ENCODE measurements at regions not wholly inside any gene's neighbourhood (a gene's known extent, or its start where the extent isn't known, plus 50 kb on each side); places are given as distances from the start of the nearest gene placed in this dataset.

DNA sequence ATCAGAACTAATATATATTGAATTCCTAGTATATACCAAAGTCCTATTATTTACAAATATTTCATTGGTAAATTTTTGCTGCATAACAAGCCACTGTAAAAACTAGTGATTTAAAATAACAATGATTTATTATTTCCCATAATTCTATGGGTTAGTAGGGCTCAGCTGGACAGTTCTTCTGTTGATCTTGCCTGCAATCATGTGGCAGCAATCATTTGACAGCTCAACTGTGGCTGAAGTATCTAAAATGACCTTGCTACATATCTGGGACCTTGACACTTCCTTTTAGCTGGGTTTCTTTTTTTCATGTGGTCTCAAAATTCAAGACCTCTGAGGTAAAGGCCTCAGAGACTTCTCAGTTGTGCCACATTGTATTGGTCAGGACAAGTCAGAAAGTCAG lies 598.5 kb upstream of the PITX2 start:
- no peaks in the 10 kb centered on the region for H3K27me3 ChIP-seq (ENCODE audit: insufficient read depth, low read length, poor library complexity)
- no peak overlapping the region for H3K4me3 ChIP-seq (ENCODE audit: low read depth in 1 of 2, low read length in 2 of 2)
- H3K4me2 ChIP-seq (ENCODE audit: insufficient read depth, low read length): no peak overlapping the region
- no peak overlapping the region for H2AFZ ChIP-seq (ENCODE audit: low read depth, low read length)
- H3K27ac ChIP-seq (ENCODE audit: low read length): no peak overlapping the region
- no peaks in the 10 kb centered on the region for H3K9me3 ChIP-seq (ENCODE audit: insufficient read depth, low read length, severe bottlenecking)
- no peak overlapping the region for H3K9ac ChIP-seq (ENCODE audit: low read depth, low read length)
- no peaks in the 10 kb centered on the region for H3K79me2 ChIP-seq (ENCODE audit: insufficient read depth, low read length)
- H4K20me1 ChIP-seq (ENCODE audit: insufficient read depth, low read length): no peaks in the 10 kb centered on the region
- H3K36me3 ChIP-seq (ENCODE audit: insufficient read depth, low read length): no peaks in the 10 kb centered on the region
- H3K4me1 ChIP-seq (ENCODE audit: insufficient read depth, low read length): no peaks in the 10 kb centered on the region
- TF ChIP-seq, protein P1, sequence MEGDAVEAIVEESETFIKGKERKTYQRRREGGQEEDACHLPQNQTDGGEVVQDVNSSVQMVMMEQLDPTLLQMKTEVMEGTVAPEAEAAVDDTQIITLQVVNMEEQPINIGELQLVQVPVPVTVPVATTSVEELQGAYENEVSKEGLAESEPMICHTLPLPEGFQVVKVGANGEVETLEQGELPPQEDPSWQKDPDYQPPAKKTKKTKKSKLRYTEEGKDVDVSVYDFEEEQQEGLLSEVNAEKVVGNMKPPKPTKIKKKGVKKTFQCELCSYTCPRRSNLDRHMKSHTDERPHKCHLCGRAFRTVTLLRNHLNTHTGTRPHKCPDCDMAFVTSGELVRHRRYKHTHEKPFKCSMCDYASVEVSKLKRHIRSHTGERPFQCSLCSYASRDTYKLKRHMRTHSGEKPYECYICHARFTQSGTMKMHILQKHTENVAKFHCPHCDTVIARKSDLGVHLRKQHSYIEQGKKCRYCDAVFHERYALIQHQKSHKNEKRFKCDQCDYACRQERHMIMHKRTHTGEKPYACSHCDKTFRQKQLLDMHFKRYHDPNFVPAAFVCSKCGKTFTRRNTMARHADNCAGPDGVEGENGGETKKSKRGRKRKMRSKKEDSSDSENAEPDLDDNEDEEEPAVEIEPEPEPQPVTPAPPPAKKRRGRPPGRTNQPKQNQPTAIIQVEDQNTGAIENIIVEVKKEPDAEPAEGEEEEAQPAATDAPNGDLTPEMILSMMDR (IDR thresholded peaks at IDR 0.05; ENCODE audit: borderline replicate concordance, extremely low read depth, low read length, poor library complexity, severe bottlenecking): no peak
- TF ChIP-seq EZH2 (IDR thresholded peaks at IDR 0.05; ENCODE audit: borderline replicate concordance, low read depth, low read length, severe bottlenecking): no peak
- ATAC-seq (ENCODE audit: insufficient read depth, low read depth) (no peak), DNase-seq (no peak)

GRCh38 chr4:111228396-111228795 lies 605.5 kb upstream of the PITX2 start:
- no peak overlapping the region for H3K4me3 ChIP-seq (ENCODE audit: low read depth in 1 of 2, low read length in 2 of 2)
- no peak overlapping the region for H3K4me2 ChIP-seq (ENCODE audit: insufficient read depth, low read length)

GRCh38 chr4:111228874-111229273 lies 606.0 kb upstream of the PITX2 start:
- H3K4me3 ChIP-seq (ENCODE audit: low read depth in 1 of 2, low read length in 2 of 2): no peak overlapping the region
- H3K79me2 ChIP-seq (ENCODE audit: insufficient read depth, low read length): no peaks in the 10 kb centered on the region
- no peak overlapping the region for H3K27ac ChIP-seq (ENCODE audit: low read length)
- H3K27me3 ChIP-seq (ENCODE audit: insufficient read depth, low read length, poor library complexity): no peaks in the 10 kb centered on the region
- no peaks in the 10 kb centered on the region for H4K20me1 ChIP-seq (ENCODE audit: insufficient read depth, low read length)
- H3K4me1 ChIP-seq (ENCODE audit: insufficient read depth, low read length): no peaks in the 10 kb centered on the region
- no peaks in the 10 kb centered on the region for H3K9me3 ChIP-seq (ENCODE audit: insufficient read depth, low read length, severe bottlenecking)
- H3K4me2 ChIP-seq (ENCODE audit: insufficient read depth, low read length): no peak overlapping the region
- no peak for ATAC-seq (ENCODE audit: insufficient read depth, low read depth)
- DNase-seq: no peak
- H3K36me3 ChIP-seq (ENCODE audit: insufficient read depth, low read length): no peaks in the 10 kb centered on the region
- H3K9ac ChIP-seq (ENCODE audit: low read depth, low read length): no peak overlapping the region
- TF ChIP-seq, protein P1 (IDR thresholded peaks at IDR 0.05; ENCODE audit: borderline replicate concordance, extremely low read depth, low read length, poor library complexity, severe bottlenecking): no peak
- no peak for TF ChIP-seq EZH2 (IDR thresholded peaks at IDR 0.05; ENCODE audit: borderline replicate concordance, low read depth, low read length, severe bottlenecking)
- no peak overlapping the region for H2AFZ ChIP-seq (ENCODE audit: low read depth, low read length)

More at GRCh38 chr4:111228396-111228795, 605.5 kb upstream of the PITX2 start:
- no peaks in the 10 kb centered on the region for H3K4me1 ChIP-seq (ENCODE audit: insufficient read depth, low read length)
- H3K27ac ChIP-seq (ENCODE audit: low read length): no peak overlapping the region
- H3K9ac ChIP-seq (ENCODE audit: low read depth, low read length): no peak overlapping the region
- H3K27me3 ChIP-seq (ENCODE audit: insufficient read depth, low read length, poor library complexity): no peaks in the 10 kb centered on the region
- DNase-seq (no peak), ATAC-seq (ENCODE audit: insufficient read depth, low read depth) (no peak)
- H2AFZ ChIP-seq (ENCODE audit: low read depth, low read length): no peak overlapping the region
- H4K20me1 ChIP-seq (ENCODE audit: insufficient read depth, low read length): no peaks in the 10 kb centered on the region
- H3K36me3 ChIP-seq (ENCODE audit: insufficient read depth, low read length): no peaks in the 10 kb centered on the region
- H3K9me3 ChIP-seq (ENCODE audit: insufficient read depth, low read length, severe bottlenecking): no peaks in the 10 kb centered on the region
- H3K79me2 ChIP-seq (ENCODE audit: insufficient read depth, low read length): no peaks in the 10 kb centered on the region
- no peak for TF ChIP-seq EZH2 (IDR thresholded peaks at IDR 0.05; ENCODE audit: borderline replicate concordance, low read depth, low read length, severe bottlenecking)
- TF ChIP-seq, protein P1 (IDR thresholded peaks at IDR 0.05; ENCODE audit: borderline replicate concordance, extremely low read depth, low read length, poor library complexity, severe bottlenecking): no peak

DNA sequence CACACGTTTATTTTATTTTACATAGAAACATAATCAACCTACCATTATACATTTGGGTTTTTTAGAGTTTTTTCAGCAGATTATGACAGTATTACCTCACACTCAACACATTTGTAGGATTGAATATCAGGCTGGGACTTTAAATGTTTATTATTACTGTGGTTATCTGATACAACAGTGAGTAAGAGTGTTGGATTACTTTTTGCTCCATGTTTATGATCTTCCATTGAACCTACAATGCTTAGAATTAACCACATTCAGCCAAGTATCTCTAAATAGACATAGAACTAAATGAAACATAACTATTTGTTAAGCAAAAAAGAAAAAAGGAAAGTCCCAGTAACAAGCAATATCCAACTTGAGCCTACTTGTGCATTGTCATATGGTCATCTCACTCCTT lies 607.4 kb upstream of the PITX2 start:
- H3K9me3 ChIP-seq (ENCODE audit: insufficient read depth, low read length, severe bottlenecking): no peaks in the 10 kb centered on the region
- no peaks in the 10 kb centered on the region for H3K27me3 ChIP-seq (ENCODE audit: insufficient read depth, low read length, poor library complexity)
- H3K36me3 ChIP-seq (ENCODE audit: insufficient read depth, low read length): no peaks in the 10 kb centered on the region
- H3K4me3 ChIP-seq (ENCODE audit: low read depth in 1 of 2, low read length in 2 of 2): no peak overlapping the region
- no peaks in the 10 kb centered on the region for H4K20me1 ChIP-seq (ENCODE audit: insufficient read depth, low read length)
- DNase-seq: no peak
- H3K9ac ChIP-seq (ENCODE audit: low read depth, low read length): no peak overlapping the region
- no peak for ATAC-seq (ENCODE audit: insufficient read depth, low read depth)
- H3K4me2 ChIP-seq (ENCODE audit: insufficient read depth, low read length): no peak overlapping the region
- H3K4me1 ChIP-seq (ENCODE audit: insufficient read depth, low read length): no peaks in the 10 kb centered on the region
- TF ChIP-seq, protein P1 (IDR thresholded peaks at IDR 0.05; ENCODE audit: borderline replicate concordance, extremely low read depth, low read length, poor library complexity, severe bottlenecking): no peak
- no peak overlapping the region for H2AFZ ChIP-seq (ENCODE audit: low read depth, low read length)
- no peaks in the 10 kb centered on the region for H3K79me2 ChIP-seq (ENCODE audit: insufficient read depth, low read length)
- H3K27ac ChIP-seq (ENCODE audit: low read length): no peak overlapping the region

Measured in DND-41 (cell line).